ENCODE measurements at regions not wholly inside any gene's neighbourhood (a gene's known extent, or its start where the extent isn't known, plus 50 kb on each side); places are given as distances from the start of the nearest gene placed in this dataset.

DNA sequence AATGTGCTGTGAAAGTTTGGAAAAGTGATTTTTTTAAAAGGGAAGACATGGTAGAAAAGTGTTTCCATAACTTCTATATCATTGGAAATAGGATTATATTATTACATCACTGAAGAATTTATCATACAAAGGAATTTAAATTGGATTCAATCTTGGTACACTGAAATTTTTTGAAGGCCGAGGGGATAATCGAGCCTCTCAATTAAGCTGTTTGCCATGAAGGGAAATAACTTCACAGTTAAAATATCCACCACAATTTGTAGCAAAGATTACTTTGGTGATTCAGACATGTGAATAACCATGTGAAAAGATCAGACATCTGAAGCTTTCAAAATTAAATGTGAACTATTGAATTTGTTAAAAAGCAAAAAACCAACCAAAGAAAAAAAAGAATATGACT, 215.3 kb downstream of the KLF5 start:
- TF ChIP-seq, protein P1, sequence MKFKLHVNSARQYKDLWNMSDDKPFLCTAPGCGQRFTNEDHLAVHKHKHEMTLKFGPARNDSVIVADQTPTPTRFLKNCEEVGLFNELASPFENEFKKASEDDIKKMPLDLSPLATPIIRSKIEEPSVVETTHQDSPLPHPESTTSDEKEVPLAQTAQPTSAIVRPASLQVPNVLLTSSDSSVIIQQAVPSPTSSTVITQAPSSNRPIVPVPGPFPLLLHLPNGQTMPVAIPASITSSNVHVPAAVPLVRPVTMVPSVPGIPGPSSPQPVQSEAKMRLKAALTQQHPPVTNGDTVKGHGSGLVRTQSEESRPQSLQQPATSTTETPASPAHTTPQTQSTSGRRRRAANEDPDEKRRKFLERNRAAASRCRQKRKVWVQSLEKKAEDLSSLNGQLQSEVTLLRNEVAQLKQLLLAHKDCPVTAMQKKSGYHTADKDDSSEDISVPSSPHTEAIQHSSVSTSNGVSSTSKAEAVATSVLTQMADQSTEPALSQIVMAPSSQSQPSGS (tag by site-specific recombination; IDR thresholded peaks at IDR 0.05; ENCODE audit: low read depth) = no peak
- TF ChIP-seq SP3 (tag by site-specific recombination; IDR thresholded peaks at IDR 0.05) = no peak
- no peak for TF ChIP-seq TCF7L2 (IDR thresholded peaks at IDR 0.05; ENCODE audit: borderline replicate concordance, low read depth, low read length)
- TF ChIP-seq ZFP41 (tag by site-specific recombination; IDR thresholded peaks at IDR 0.05; ENCODE audit: borderline replicate concordance) = no peak
- no peak for TF ChIP-seq CTCF (tag by site-specific recombination; IDR thresholded peaks at IDR 0.05)
- no peak for TF ChIP-seq ZNF433 (tag by site-specific recombination; IDR thresholded peaks at IDR 0.05; ENCODE audit: low read depth)
- TF ChIP-seq, protein P2, sequence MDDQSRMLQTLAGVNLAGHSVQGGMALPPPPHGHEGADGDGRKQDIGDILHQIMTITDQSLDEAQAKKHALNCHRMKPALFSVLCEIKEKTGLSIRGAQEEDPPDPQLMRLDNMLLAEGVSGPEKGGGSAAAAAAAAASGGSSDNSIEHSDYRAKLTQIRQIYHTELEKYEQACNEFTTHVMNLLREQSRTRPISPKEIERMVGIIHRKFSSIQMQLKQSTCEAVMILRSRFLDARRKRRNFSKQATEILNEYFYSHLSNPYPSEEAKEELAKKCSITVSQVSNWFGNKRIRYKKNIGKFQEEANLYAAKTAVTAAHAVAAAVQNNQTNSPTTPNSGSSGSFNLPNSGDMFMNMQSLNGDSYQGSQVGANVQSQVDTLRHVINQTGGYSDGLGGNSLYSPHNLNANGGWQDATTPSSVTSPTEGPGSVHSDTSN (CRISPR knock-in tag; IDR thresholded peaks at IDR 0.05) = no peak
- TF ChIP-seq ZNF274 (IDR thresholded peaks at IDR 0.05; ENCODE audit: low read length) = no peak
- no peak for TF ChIP-seq ZNF274 (tag by site-specific recombination; IDR thresholded peaks at IDR 0.05; ENCODE audit: borderline replicate concordance)
- TF ChIP-seq SP7 (tag by site-specific recombination; IDR thresholded peaks at IDR 0.05) = no peak
- TF ChIP-seq ZNF335 (tag by site-specific recombination; conservative IDR thresholded peaks at IDR 0.05) = no peak
- TF ChIP-seq ZBTB1 (tag by site-specific recombination; IDR thresholded peaks at IDR 0.05) = no peak
- TF ChIP-seq EGR2 (tag by site-specific recombination; IDR thresholded peaks at IDR 0.05; ENCODE audit: low read depth) = no peak
- TF ChIP-seq, protein P3, sequence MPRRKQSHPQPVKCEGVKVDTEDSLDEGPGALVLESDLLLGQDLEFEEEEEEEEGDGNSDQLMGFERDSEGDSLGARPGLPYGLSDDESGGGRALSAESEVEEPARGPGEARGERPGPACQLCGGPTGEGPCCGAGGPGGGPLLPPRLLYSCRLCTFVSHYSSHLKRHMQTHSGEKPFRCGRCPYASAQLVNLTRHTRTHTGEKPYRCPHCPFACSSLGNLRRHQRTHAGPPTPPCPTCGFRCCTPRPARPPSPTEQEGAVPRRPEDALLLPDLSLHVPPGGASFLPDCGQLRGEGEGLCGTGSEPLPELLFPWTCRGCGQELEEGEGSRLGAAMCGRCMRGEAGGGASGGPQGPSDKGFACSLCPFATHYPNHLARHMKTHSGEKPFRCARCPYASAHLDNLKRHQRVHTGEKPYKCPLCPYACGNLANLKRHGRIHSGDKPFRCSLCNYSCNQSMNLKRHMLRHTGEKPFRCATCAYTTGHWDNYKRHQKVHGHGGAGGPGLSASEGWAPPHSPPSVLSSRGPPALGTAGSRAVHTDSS (tag by site-specific recombination; IDR thresholded peaks at IDR 0.05) = no peak
- TF ChIP-seq ZSCAN16 (tag by site-specific recombination; IDR thresholded peaks at IDR 0.05) = no peak

Measured in HEK293 (cell line).